ENCODE measurements at regions not wholly inside any gene's neighbourhood (a gene's known extent, or its start where the extent isn't known, plus 50 kb on each side); places are given as distances from the start of the nearest gene placed in this dataset.

DNA sequence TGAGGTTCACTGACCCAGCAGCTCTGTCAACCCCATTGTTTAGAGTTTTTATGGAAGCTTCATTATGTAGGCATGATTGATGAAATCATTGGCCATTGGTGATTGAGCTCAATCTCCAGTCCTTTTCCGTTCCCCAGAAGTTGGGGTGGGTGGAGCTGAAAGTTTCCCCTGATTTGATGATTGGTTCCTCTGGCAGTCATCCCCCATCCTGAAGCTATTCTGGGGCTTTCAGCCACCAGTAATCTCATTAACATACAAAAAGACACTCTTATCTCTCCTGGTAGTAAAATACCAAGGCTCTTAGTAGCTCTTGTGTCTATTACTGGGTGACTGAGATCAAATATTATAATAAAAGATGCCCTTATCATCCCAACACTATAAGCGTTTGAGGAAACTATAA lies 67.1 kb downstream of the TANC2 start:
- H3K4me3 ChIP-seq (ENCODE audit: low read depth, low read length), result no peak overlapping the region
- peaks cover 0 to 2% (median 0%) of the 10 kb centered on the region in 7 donors for H3K9me3 Mint-ChIP-seq
- H3K36me3 Mint-ChIP-seq, result peaks cover 4% of the 10 kb centered on the region
- H3K9me3 ChIP-seq (ENCODE audit: control insufficient read depth in 2 of 2, low read length in 2 of 2), result no peaks in the 10 kb centered on the region
- no peaks in the 10 kb centered on the region for H3K27me3 Mint-ChIP-seq
- H3K4me1 ChIP-seq (ENCODE audit: control insufficient read depth, insufficient read depth, low read length, poor library complexity, severe bottlenecking), result no peaks in the 10 kb centered on the region
- H3K4me3 Mint-ChIP-seq, result no peak overlapping the region
- no peak overlapping the region for H3K27ac ChIP-seq (ENCODE audit: insufficient read depth, low read length, poor library complexity, severe bottlenecking)
- H3K27ac Mint-ChIP-seq, result no peak overlapping the region
- peaks cover 0 to 10% (median 6%) of the 10 kb centered on the region in 4 donors for H3K4me1 Mint-ChIP-seq
- peaks cover 1% of the 10 kb centered on the region for H3K27me3 ChIP-seq (ENCODE audit: control insufficient read depth, insufficient read depth, low read length)
- no peak for DNase-seq
- no peaks in the 10 kb centered on the region for H3K36me3 ChIP-seq (ENCODE audit: control insufficient read depth, insufficient read depth, low read length)
- no peak for ATAC-seq (ENCODE audit: low read depth in 2 of 2)

DNA sequence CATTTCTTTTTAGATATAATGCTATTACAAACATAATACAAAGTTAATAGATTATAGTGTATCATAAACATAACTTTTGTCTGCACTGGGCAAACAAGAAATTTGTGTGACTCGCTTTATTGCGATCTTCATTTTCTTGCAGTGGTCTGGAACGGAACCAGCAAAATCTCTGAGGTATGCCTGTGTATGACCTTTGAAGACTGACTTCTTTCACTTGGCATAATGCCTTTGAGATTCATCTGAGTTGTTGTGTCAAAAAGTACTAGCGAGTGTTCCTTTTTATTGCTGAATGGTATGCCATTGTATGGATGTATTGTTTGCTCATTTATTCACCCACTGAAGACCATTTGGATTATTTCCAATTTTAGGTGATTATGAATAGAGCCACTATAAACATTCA lies 69.2 kb downstream of the TANC2 start:
- Mint-ChIP-seq H3K4me1 (peaks cover 0 to 12% (median 9%) of the 10 kb centered on the region in 4 donors), H3K27me3 (no peaks in the 10 kb centered on the region), H3K27ac (no peak overlapping the region), H3K9me3 (peaks cover 0 to 2% (median 0%) of the 10 kb centered on the region in 7 donors), H3K36me3 (peaks cover 4% of the 10 kb centered on the region), H3K4me3 (no peak overlapping the region)
- Histone ChIP-seq H3K27ac (ENCODE audit: insufficient read depth, low read length, poor library complexity, severe bottlenecking) (no peak overlapping the region), H3K27me3 (ENCODE audit: control insufficient read depth, insufficient read depth, low read length) (peaks cover 1% of the 10 kb centered on the region), H3K4me3 (ENCODE audit: low read depth, low read length) (no peak overlapping the region), H3K9me3 (ENCODE audit: control insufficient read depth in 2 of 2, low read length in 2 of 2) (no peaks in the 10 kb centered on the region), H3K36me3 (ENCODE audit: control insufficient read depth, insufficient read depth, low read length) (no peaks in the 10 kb centered on the region), H3K4me1 (ENCODE audit: control insufficient read depth, insufficient read depth, low read length, poor library complexity, severe bottlenecking) (no peaks in the 10 kb centered on the region)
- ATAC-seq (ENCODE audit: low read depth in 2 of 2), result no peak
- no peak for DNase-seq

DNA sequence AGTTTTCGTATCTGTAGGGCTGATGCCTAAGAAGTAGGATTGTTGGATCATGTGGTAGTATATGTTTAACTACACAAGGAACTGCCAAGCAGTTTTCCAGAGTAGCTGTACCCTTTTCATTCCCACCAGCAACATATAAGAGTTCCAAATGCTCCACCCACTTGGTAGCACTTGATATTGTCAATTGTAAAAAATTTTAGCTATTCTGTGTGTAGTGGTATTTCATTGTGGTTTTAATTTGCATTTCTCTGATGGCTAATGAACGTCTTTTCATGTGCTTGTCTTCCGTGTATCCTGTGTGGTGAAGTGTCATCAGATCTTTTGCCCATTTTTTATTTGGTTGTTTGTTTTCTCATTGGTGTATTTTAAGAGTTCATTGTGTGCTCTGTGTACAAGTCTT lies 69.7 kb downstream of the TANC2 start:
- H3K4me3 Mint-ChIP-seq, result no peak overlapping the region
- DNase-seq, result peak in 2 of 3 donors; percentile 1 to 10
- ATAC-seq (ENCODE audit: low read depth in 2 of 2), result no peak
- H3K9me3 Mint-ChIP-seq, result peaks cover 0 to 2% (median 0%) of the 10 kb centered on the region in 7 donors
- H3K27ac ChIP-seq (ENCODE audit: insufficient read depth, low read length, poor library complexity, severe bottlenecking), result no peak overlapping the region
- H3K4me3 ChIP-seq (ENCODE audit: low read depth, low read length), result no peak overlapping the region
- H3K27me3 Mint-ChIP-seq, result no peaks in the 10 kb centered on the region
- peaks cover 4% of the 10 kb centered on the region for H3K36me3 Mint-ChIP-seq
- H3K9me3 ChIP-seq (ENCODE audit: control insufficient read depth in 2 of 2, low read length in 2 of 2), result no peaks in the 10 kb centered on the region
- peaks cover 0 to 12% (median 9%) of the 10 kb centered on the region in 4 donors for H3K4me1 Mint-ChIP-seq
- H3K27ac Mint-ChIP-seq, result no peak overlapping the region
- no peaks in the 10 kb centered on the region for H3K4me1 ChIP-seq (ENCODE audit: control insufficient read depth, insufficient read depth, low read length, poor library complexity, severe bottlenecking)
- H3K27me3 ChIP-seq (ENCODE audit: control insufficient read depth, insufficient read depth, low read length), result peaks cover 1% of the 10 kb centered on the region
- no peaks in the 10 kb centered on the region for H3K36me3 ChIP-seq (ENCODE audit: control insufficient read depth, insufficient read depth, low read length)

DNA sequence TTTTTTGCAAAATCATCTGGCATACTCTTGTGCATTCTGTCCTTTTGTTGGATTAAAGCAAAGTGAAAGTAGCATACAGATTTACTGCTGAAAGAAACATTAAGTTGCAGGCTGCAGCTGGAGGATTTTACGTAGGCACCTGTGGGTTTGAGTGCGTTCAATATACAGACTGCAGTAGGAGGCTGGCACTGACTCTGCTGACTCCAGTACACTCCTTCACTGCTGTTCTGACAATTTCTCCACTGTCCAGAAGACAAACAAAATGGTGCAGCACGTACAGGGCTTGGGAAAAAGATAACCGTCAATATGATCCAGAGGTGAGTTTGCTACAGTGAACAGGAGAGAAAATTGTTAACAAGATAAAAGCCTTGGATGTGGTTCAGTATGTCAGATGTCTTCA lies 73.3 kb downstream of the TANC2 start:
- Histone ChIP-seq H3K4me1 (ENCODE audit: control insufficient read depth, insufficient read depth, low read length, poor library complexity, severe bottlenecking) (no peaks in the 10 kb centered on the region), H3K27me3 (ENCODE audit: control insufficient read depth, insufficient read depth, low read length) (peaks cover 2% of the 10 kb centered on the region), H3K9me3 (ENCODE audit: control insufficient read depth in 2 of 2, low read length in 2 of 2) (no peaks in the 10 kb centered on the region), H3K4me3 (ENCODE audit: low read depth, low read length) (no peak overlapping the region), H3K27ac (ENCODE audit: insufficient read depth, low read length, poor library complexity, severe bottlenecking) (no peak overlapping the region), H3K36me3 (ENCODE audit: control insufficient read depth, insufficient read depth, low read length) (no peaks in the 10 kb centered on the region)
- H3K27me3 Mint-ChIP-seq, result peaks cover 11% of the 10 kb centered on the region
- ATAC-seq (ENCODE audit: low read depth in 2 of 2), result no peak
- no peaks in the 10 kb centered on the region for H3K9me3 Mint-ChIP-seq
- no peak overlapping the region for H3K4me3 Mint-ChIP-seq
- H3K4me1 Mint-ChIP-seq, result peaks cover 0 to 12% (median 9%) of the 10 kb centered on the region in 4 donors
- H3K27ac Mint-ChIP-seq, result no peak overlapping the region
- no peaks in the 10 kb centered on the region for H3K36me3 Mint-ChIP-seq
- DNase-seq, result no peak

DNA sequence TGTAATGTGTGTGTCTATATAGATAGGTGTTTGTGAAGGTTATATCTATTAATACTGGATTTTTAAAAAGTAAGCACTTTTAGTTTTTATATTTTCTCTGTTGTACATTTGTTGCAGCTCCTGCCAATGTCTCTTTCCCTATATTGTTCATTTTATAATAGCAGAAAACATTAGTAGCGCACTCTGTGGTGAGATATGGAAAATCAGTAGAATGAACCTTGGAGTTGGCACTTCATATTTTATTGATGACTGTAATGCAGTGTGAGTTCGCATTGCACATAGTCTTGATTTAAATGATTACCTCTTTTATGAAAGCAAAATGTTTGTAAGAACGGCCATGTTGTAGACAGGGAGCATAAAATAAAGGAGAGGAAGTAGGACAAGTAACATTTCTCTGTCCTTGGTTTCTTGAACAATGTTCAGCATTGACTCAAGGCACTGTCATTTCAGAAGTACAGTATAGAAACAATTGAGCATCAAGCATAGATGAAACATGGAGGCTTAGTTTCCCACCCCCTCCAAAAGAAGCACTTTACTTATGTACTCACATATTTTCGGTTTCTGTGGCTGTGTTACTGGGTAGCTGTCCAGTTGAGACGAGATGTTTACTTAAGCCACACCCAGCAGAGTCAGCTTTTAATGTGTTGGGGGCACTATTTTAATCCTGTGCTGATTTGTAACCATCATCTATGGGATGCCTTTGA lies 74.0 kb downstream of the TANC2 start:
- no peak overlapping the region for H3K4me3 Mint-ChIP-seq
- Histone ChIP-seq H3K36me3 (ENCODE audit: control insufficient read depth, insufficient read depth, low read length) (no peaks in the 10 kb centered on the region), H3K9me3 (ENCODE audit: control insufficient read depth in 2 of 2, low read length in 2 of 2) (no peaks in the 10 kb centered on the region), H3K4me3 (ENCODE audit: low read depth, low read length) (no peak overlapping the region), H3K27ac (ENCODE audit: insufficient read depth, low read length, poor library complexity, severe bottlenecking) (no peak overlapping the region), H3K4me1 (ENCODE audit: control insufficient read depth, insufficient read depth, low read length, poor library complexity, severe bottlenecking) (no peaks in the 10 kb centered on the region), H3K27me3 (ENCODE audit: control insufficient read depth, insufficient read depth, low read length) (peaks cover 2% of the 10 kb centered on the region)
- H3K36me3 Mint-ChIP-seq, result no peaks in the 10 kb centered on the region
- peaks cover 11% of the 10 kb centered on the region for H3K27me3 Mint-ChIP-seq
- DNase-seq, result no peak
- no peak for ATAC-seq (ENCODE audit: low read depth in 2 of 2)
- peaks cover 0 to 10% (median 9%) of the 10 kb centered on the region in 4 donors for H3K4me1 Mint-ChIP-seq
- H3K9me3 Mint-ChIP-seq, result no peaks in the 10 kb centered on the region
- H3K27ac Mint-ChIP-seq, result no peak overlapping the region

DNA sequence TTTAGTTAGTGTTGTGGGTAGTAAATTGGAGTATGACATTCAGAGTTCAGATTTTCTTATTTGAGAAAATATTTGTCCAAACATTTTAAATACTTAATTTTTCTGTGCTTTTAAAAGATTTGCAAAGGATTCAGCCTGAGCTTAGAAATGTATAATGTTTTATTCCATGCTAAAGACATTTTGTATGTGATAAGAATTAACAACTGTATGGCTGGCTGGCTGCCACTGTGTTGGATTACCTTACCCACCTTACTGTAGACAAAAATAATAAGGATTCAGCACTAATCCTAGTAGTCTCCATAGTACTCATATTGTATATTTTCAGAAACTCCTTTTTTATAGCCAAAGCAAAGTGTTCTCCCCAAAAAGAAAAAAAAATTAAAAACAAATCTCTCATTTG lies 74.8 kb downstream of the TANC2 start:
- DNase-seq (no peak), ATAC-seq (ENCODE audit: low read depth in 2 of 2) (no peak)
- no peak overlapping the region for H3K4me3 Mint-ChIP-seq
- Histone ChIP-seq H3K9me3 (ENCODE audit: control insufficient read depth in 2 of 2, low read length in 2 of 2) (no peaks in the 10 kb centered on the region), H3K36me3 (ENCODE audit: control insufficient read depth, insufficient read depth, low read length) (no peaks in the 10 kb centered on the region), H3K4me1 (ENCODE audit: control insufficient read depth, insufficient read depth, low read length, poor library complexity, severe bottlenecking) (no peaks in the 10 kb centered on the region), H3K4me3 (ENCODE audit: low read depth, low read length) (no peak overlapping the region), H3K27me3 (ENCODE audit: control insufficient read depth, insufficient read depth, low read length) (peaks cover 2% of the 10 kb centered on the region), H3K27ac (ENCODE audit: insufficient read depth, low read length, poor library complexity, severe bottlenecking) (no peak overlapping the region)
- H3K4me1 Mint-ChIP-seq, result peaks cover 0 to 6% (median 4%) of the 10 kb centered on the region in 4 donors
- no peaks in the 10 kb centered on the region for H3K9me3 Mint-ChIP-seq
- no peaks in the 10 kb centered on the region for H3K36me3 Mint-ChIP-seq
- H3K27me3 Mint-ChIP-seq, result peaks cover 11% of the 10 kb centered on the region
- H3K27ac Mint-ChIP-seq, result no peak overlapping the region

DNA sequence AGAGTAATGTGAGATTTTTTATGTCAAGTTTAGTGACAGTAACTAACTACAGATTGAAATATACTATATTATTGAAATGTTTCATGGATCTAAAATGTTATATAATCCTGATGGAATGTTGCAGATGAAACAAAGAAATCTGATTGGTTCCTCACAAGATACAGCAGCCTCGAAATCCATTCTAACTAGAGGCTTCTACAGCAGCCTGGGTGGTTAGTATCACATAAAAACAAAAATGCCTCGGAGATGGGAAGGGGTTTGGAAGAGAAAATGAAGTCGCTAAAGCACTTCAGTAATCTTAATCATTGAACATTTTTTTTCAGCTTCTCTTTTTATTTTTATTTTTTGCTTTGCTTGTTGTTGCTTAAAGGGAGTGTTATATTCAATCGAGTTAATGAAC lies 75.2 kb downstream of the TANC2 start:
- H3K36me3 Mint-ChIP-seq, result no peaks in the 10 kb centered on the region
- Histone ChIP-seq H3K27ac (ENCODE audit: insufficient read depth, low read length, poor library complexity, severe bottlenecking) (no peak overlapping the region), H3K4me1 (ENCODE audit: control insufficient read depth, insufficient read depth, low read length, poor library complexity, severe bottlenecking) (no peaks in the 10 kb centered on the region), H3K9me3 (ENCODE audit: control insufficient read depth in 2 of 2, low read length in 2 of 2) (no peaks in the 10 kb centered on the region), H3K4me3 (ENCODE audit: low read depth, low read length) (no peak overlapping the region), H3K36me3 (ENCODE audit: control insufficient read depth, insufficient read depth, low read length) (no peaks in the 10 kb centered on the region), H3K27me3 (ENCODE audit: control insufficient read depth, insufficient read depth, low read length) (peaks cover 2% of the 10 kb centered on the region)
- no peaks in the 10 kb centered on the region for H3K9me3 Mint-ChIP-seq
- no peak overlapping the region for H3K4me3 Mint-ChIP-seq
- peaks cover 11% of the 10 kb centered on the region for H3K27me3 Mint-ChIP-seq
- no peak overlapping the region for H3K27ac Mint-ChIP-seq
- no peak for DNase-seq
- peaks cover 0 to 6% (median 1%) of the 10 kb centered on the region in 4 donors for H3K4me1 Mint-ChIP-seq
- ATAC-seq (ENCODE audit: low read depth in 2 of 2), result no peak

DNA sequence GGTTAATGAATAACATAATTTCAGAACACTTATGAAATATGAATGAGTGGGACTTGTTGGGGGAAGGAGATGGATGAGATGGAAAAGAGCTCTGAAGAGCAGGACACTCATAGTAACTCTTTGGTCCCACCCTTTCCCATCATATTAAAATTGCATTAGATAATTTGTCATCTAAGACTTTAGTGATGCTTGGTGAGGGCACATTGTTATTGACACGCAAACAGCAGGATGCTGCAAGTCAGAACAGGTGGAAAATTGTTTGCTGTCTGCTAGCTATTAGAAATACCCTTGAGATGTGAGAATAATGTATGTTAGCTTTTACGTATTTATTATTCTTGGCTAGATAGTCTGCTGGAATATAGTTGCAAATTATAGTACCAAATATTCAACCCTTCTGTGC lies 75.7 kb downstream of the TANC2 start:
- Mint-ChIP-seq H3K36me3 (no peaks in the 10 kb centered on the region), H3K27me3 (peaks cover 11% of the 10 kb centered on the region), H3K27ac (no peak overlapping the region), H3K4me3 (no peak overlapping the region), H3K9me3 (no peaks in the 10 kb centered on the region), H3K4me1 (peaks cover 0 to 6% (median 1%) of the 10 kb centered on the region in 4 donors)
- DNase-seq (no peak), ATAC-seq (ENCODE audit: low read depth in 2 of 2) (no peak)
- Histone ChIP-seq H3K4me3 (ENCODE audit: low read depth, low read length) (no peak overlapping the region), H3K4me1 (ENCODE audit: control insufficient read depth, insufficient read depth, low read length, poor library complexity, severe bottlenecking) (no peaks in the 10 kb centered on the region), H3K27ac (ENCODE audit: insufficient read depth, low read length, poor library complexity, severe bottlenecking) (no peak overlapping the region), H3K27me3 (ENCODE audit: control insufficient read depth, insufficient read depth, low read length) (peaks cover 2% of the 10 kb centered on the region), H3K9me3 (ENCODE audit: control insufficient read depth in 2 of 2, low read length in 2 of 2) (no peaks in the 10 kb centered on the region), H3K36me3 (ENCODE audit: control insufficient read depth, insufficient read depth, low read length) (no peaks in the 10 kb centered on the region)
